HEK293T (cell line): ENCODE measurements at regions not wholly inside any gene's neighbourhood (a gene's known extent, or its start where the extent isn't known, plus 50 kb on each side); places are given as distances from the start of the nearest gene placed in this dataset.

ENCODE experiments used
- ARNT ChIP-seq: fragments of 450-650 bp; IDR thresholded peaks from 2 replicates; pipeline ENCODE4 v1.6.1; 2017; ENCODE audit warnings: mild to moderate bottlenecking
- ELF4 ChIP-seq: fragments of 450-650 bp; IDR thresholded peaks from 2 replicates; pipeline ENCODE4 v1.6.1; 2017; ENCODE audit warnings: antibody characterized with exemption
- FOXM1 ChIP-seq: fragments of 450-650 bp; IDR thresholded peaks from 2 replicates; pipeline ENCODE4 v1.6.1; 2017; ENCODE audit warnings: mild to moderate bottlenecking, borderline replicate concordance
- HDGF ChIP-seq: fragments of 450-650 bp; IDR thresholded peaks from 2 replicates; pipeline ENCODE4 v1.6.1; 2017; ENCODE audit warnings: antibody characterized with exemption, borderline replicate concordance
- NFRKB ChIP-seq: fragments of 450-650 bp; IDR thresholded peaks from 2 replicates; pipeline ENCODE4 v1.6.1; 2016; ENCODE audit warnings: mild to moderate bottlenecking, moderate library complexity
- SP1 ChIP-seq: fragments of 450-650 bp; IDR thresholded peaks from 2 replicates; pipeline ENCODE4 v1.6.1; 2017
- SUZ12 ChIP-seq: fragments of 450-650 bp; IDR thresholded peaks from 2 replicates; pipeline ENCODE4 v1.6.1; 2016; ENCODE audit warnings: mild to moderate bottlenecking

DNA sequence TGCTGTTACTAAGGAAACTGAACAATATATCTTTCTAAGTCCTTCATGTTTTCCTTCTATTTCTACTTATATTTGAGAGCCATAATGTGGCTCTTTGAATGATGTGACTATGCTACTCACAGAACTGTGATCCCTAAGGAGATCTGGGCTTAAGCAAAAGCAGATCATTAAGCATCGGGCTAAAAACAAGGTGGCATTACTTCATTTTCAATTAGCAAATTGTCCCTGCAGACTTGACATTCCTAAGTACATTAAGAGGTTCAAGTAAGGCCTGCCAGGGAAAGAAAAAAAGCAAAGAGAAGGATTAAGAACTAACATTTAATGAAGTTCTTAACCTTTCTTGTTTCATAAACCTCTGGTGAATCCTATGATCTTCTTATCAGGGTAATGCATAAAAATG is 447.6 kb downstream of the PDGFC start:
- TF ChIP-seq SUZ12 (no peak), HDGF (no peak), SP1 (no peak), ARNT (no peak), ELF4 (no peak), NFRKB (no peak), FOXM1 (no peak)
